ENCODE measurements at regions not wholly inside any gene's neighbourhood (a gene's known extent, or its start where the extent isn't known, plus 50 kb on each side); places are given as distances from the start of the nearest gene placed in this dataset.

GRCh38 chr14:85428926-85429325, 101.0 kb upstream of the FLRT2 start:
- ATAC-seq (ENCODE audit: poor library complexity) = no peak
- H3K4me3 ChIP-seq (ENCODE audit: low read length) = no peak overlapping the region
- TF ChIP-seq CTCF (IDR thresholded peaks at IDR 0.05) = no peak
- Mint-ChIP-seq H3K4me1 (ENCODE audit: low read depth) (no peaks in the 10 kb centered on the region), H3K36me3 (ENCODE audit: low read depth) (no peaks in the 10 kb centered on the region), H3K4me3 (no peak overlapping the region), H3K27me3 (no peaks in the 10 kb centered on the region), H3K27ac (no peak overlapping the region), H3K9me3 (peaks cover 4% of the 10 kb centered on the region)
- H3K9me3 ChIP-seq (ENCODE audit: control insufficient read depth in 1 of 2, insufficient read depth in 1 of 2, low read length in 2 of 2) = peaks cover 0 to 4% of the 10 kb centered on the region in 2 experiments
- H3K27ac ChIP-seq (ENCODE audit: low read depth in 1 of 2, low read length in 2 of 2) = no peak overlapping the region
- H3K36me3 ChIP-seq (ENCODE audit: insufficient read depth, low read length) = no peaks in the 10 kb centered on the region
- intact Hi-C loops (cut with DNase I, micrococcal nuclease) = no loop called here
- H3K4me1 ChIP-seq (ENCODE audit: insufficient read depth, low read length) = no peaks in the 10 kb centered on the region
- ChIA-PET POLR2A (no interaction called here), CTCF (no interaction called here)
- DNase-seq = no peak
- no peaks in the 10 kb centered on the region for H3K27me3 ChIP-seq (ENCODE audit: control insufficient read depth in 1 of 2, insufficient read depth in 2 of 2, low read length in 2 of 2)

GRCh38 chr14:85437148-85437547, 92.8 kb upstream of the FLRT2 start:
- intact Hi-C loops (cut with DNase I, micrococcal nuclease) = no loop called here
- no peaks in the 10 kb centered on the region for H3K4me1 ChIP-seq (ENCODE audit: insufficient read depth, low read length)
- H3K9me3 ChIP-seq (ENCODE audit: control insufficient read depth in 1 of 2, insufficient read depth in 1 of 2, low read length in 2 of 2) = peaks cover 0 to 9% of the 10 kb centered on the region in 2 experiments
- no peak for TF ChIP-seq CTCF (IDR thresholded peaks at IDR 0.05)
- POLR2A ChIA-PET = no interaction called here
- Mint-ChIP-seq H3K9me3 (peaks cover 8% of the 10 kb centered on the region), H3K4me3 (no peak overlapping the region), H3K36me3 (ENCODE audit: low read depth) (no peaks in the 10 kb centered on the region), H3K27me3 (no peaks in the 10 kb centered on the region), H3K4me1 (ENCODE audit: low read depth) (no peaks in the 10 kb centered on the region), H3K27ac (no peak overlapping the region)
- ATAC-seq (ENCODE audit: poor library complexity) (no peak), DNase-seq (no peak)
- no peaks in the 10 kb centered on the region for H3K36me3 ChIP-seq (ENCODE audit: insufficient read depth, low read length)
- H3K27me3 ChIP-seq (ENCODE audit: control insufficient read depth in 1 of 2, insufficient read depth in 2 of 2, low read length in 2 of 2) = no peaks in the 10 kb centered on the region
- H3K4me3 ChIP-seq (ENCODE audit: low read length) = no peak overlapping the region
- CTCF ChIA-PET = no interaction called here
- no peak overlapping the region for H3K27ac ChIP-seq (ENCODE audit: low read depth in 1 of 2, low read length in 2 of 2)

- Mint-ChIP-seq H3K36me3 (ENCODE audit: low read depth) (no peaks in the 10 kb centered on the region), H3K4me1 (ENCODE audit: low read depth) (no peaks in the 10 kb centered on the region), H3K4me3 (no peak overlapping the region), H3K27me3 (no peaks in the 10 kb centered on the region), H3K27ac (no peak overlapping the region), H3K9me3 (peaks cover 8% of the 10 kb centered on the region)
- no peak overlapping the region for H3K27ac ChIP-seq (ENCODE audit: low read depth in 1 of 2, low read length in 2 of 2)
- H3K4me1 ChIP-seq (ENCODE audit: insufficient read depth, low read length) = no peaks in the 10 kb centered on the region
- TF ChIP-seq CTCF (IDR thresholded peaks at IDR 0.05) = no peak
- no peak for ATAC-seq (ENCODE audit: poor library complexity)
- CTCF ChIA-PET = no interaction called here
- POLR2A ChIA-PET = no interaction called here
- no peak overlapping the region for H3K4me3 ChIP-seq (ENCODE audit: low read length)
- intact Hi-C loops (cut with DNase I, micrococcal nuclease) = no loop called here
- no peak for DNase-seq
- no peaks in the 10 kb centered on the region for H3K27me3 ChIP-seq (ENCODE audit: control insufficient read depth in 1 of 2, insufficient read depth in 2 of 2, low read length in 2 of 2)
- H3K36me3 ChIP-seq (ENCODE audit: insufficient read depth, low read length) = no peaks in the 10 kb centered on the region
- H3K9me3 ChIP-seq (ENCODE audit: control insufficient read depth in 1 of 2, insufficient read depth in 1 of 2, low read length in 2 of 2) = peaks cover 0 to 9% of the 10 kb centered on the region in 2 experiments
These were observed 91.9 kb upstream of the FLRT2 start for GRCh38 chr14:85438001-85438400.

Measured in CD4-positive, alpha-beta T cell (primary cell).